GM23338 (cell line): ENCODE measurements at regions not wholly inside any gene's neighbourhood (a gene's known extent, or its start where the extent isn't known, plus 50 kb on each side); places are given as distances from the start of the nearest gene placed in this dataset.
"Not testable (repeated sequence)": the region's sequence is repeated elsewhere in the genome, so short reads cannot be mapped to it uniquely, and the experiment has no call there.

ENCODE experiments used
- CTCF ChIP-seq, 2 experiments: fragments of 200-600 bp in 1 of 2; sonication (generic) in 1 of 2; conservative IDR thresholded peaks; 2 replicates each; pipeline versions ENCODE4 v1.5.1 to v1.6.1; 2016 to 2017; ENCODE audit warnings: antibody characterized with exemption in 2 of 2, low read depth in 2 of 2, mild to moderate bottlenecking in 2 of 2, moderate library complexity in 1 of 2
- EZH2 ChIP-seq: fragments of 200-600 bp; sonication (generic); IDR thresholded peaks from one replicate; pipeline ENCODE4 v1.8.0; 2017; ENCODE audit warnings: antibody characterized with exemption, mild to moderate bottlenecking, low read depth; ENCODE audit not compliant: unreplicated experiment
- EZH2phosphoT487 ChIP-seq: fragments of 200-600 bp; sonication (generic); IDR thresholded peaks from one replicate; pipeline ENCODE4 v1.8.1; 2018; ENCODE audit warnings: antibody characterized with exemption; ENCODE audit not compliant: unreplicated experiment

GRCh38 chr16:29128732-29129457 is 144.0 kb downstream of the LAT start:
- not testable (repeated sequence) for TF ChIP-seq CTCF (conservative IDR thresholded peaks at IDR 0.05; ENCODE audit: low read depth in 2 of 2); EZH2phosphoT487; EZH2
